NB4 (cell line): ENCODE measurements at regions not wholly inside any gene's neighbourhood (a gene's known extent, or its start where the extent isn't known, plus 50 kb on each side); places are given as distances from the start of the nearest gene placed in this dataset.

Experiments
- DNase-seq: peaks from one replicate; pipeline ENCODE4 v3.0.0; 2010; ENCODE audit warnings: low read depth
- H3K4me3 ChIP-seq: one replicate; pipeline ENCODE4 v1.5.1; 2011; ENCODE audit warnings: mild to moderate bottlenecking, low read depth, low read length, moderate library complexity
- MYC ChIP-seq: IDR thresholded peaks from 2 replicates; pipeline ENCODE4 v1.6.1; 2011; ENCODE audit warnings: low read depth, low read length
- POLR2A ChIP-seq: IDR thresholded peaks from 2 replicates; pipeline ENCODE4 v1.6.1; 2011; ENCODE audit warnings: mild to moderate bottlenecking; ENCODE audit not compliant: insufficient read length; ENCODE audit errors: extremely low read depth
- TF ChIP-seq, protein P1 (sequence below): IDR thresholded peaks from 2 replicates; pipeline ENCODE4 v1.6.1; 2011; ENCODE audit warnings: low read depth, low read length
- TF ChIP-seq, protein P2 (sequence below): IDR thresholded peaks from one replicate; pipeline ENCODE4 v1.5.1; 2012; ENCODE audit warnings: low read depth, low read length

DNA sequence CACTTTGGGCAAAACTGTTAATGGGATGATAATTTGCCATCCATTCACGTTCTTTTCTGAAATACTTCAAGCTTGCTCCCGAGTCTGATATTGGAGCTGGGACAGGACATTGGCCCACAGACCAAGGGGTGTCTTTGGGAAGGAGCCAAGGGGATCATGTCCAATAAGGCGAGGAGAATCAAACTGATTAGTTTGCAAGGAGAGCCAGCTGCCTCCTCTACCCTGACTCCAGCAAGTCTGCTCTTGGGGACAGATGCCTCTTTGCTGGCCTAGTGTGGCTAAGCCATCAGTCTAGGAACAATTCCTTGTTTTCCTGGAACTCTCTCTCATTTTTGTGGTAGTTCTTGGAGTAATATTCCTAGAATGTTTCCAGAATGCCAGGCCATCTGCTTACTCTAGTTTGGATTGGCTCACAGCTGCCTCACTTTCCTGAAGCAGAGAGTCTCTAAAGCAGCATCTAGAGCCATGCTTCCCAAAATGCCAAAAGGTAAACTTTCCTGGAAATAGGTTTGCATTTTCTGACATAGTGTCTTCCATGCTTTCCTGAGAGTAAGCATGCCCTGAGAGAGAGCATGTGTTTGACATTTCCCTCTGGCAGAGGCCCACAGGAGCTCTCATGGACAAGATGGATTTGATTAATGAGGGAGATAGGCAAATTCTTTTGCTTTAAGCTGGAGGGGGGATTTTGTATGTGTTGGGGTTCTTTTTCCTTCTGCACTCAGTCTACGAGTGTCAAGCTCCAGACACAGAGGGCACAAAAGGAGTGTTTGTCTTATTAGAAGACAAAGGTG lies 145.6 kb downstream of the GDAP2 start:
- TF ChIP-seq, protein P1, sequence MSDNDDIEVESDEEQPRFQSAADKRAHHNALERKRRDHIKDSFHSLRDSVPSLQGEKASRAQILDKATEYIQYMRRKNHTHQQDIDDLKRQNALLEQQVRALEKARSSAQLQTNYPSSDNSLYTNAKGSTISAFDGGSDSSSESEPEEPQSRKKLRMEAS = no peak
- TF ChIP-seq MYC (no peak), POLR2A (no peak)
- TF ChIP-seq, protein P2, sequence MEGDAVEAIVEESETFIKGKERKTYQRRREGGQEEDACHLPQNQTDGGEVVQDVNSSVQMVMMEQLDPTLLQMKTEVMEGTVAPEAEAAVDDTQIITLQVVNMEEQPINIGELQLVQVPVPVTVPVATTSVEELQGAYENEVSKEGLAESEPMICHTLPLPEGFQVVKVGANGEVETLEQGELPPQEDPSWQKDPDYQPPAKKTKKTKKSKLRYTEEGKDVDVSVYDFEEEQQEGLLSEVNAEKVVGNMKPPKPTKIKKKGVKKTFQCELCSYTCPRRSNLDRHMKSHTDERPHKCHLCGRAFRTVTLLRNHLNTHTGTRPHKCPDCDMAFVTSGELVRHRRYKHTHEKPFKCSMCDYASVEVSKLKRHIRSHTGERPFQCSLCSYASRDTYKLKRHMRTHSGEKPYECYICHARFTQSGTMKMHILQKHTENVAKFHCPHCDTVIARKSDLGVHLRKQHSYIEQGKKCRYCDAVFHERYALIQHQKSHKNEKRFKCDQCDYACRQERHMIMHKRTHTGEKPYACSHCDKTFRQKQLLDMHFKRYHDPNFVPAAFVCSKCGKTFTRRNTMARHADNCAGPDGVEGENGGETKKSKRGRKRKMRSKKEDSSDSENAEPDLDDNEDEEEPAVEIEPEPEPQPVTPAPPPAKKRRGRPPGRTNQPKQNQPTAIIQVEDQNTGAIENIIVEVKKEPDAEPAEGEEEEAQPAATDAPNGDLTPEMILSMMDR = no peak
- no peak overlapping the region for H3K4me3 ChIP-seq
- no peak for DNase-seq

DNA sequence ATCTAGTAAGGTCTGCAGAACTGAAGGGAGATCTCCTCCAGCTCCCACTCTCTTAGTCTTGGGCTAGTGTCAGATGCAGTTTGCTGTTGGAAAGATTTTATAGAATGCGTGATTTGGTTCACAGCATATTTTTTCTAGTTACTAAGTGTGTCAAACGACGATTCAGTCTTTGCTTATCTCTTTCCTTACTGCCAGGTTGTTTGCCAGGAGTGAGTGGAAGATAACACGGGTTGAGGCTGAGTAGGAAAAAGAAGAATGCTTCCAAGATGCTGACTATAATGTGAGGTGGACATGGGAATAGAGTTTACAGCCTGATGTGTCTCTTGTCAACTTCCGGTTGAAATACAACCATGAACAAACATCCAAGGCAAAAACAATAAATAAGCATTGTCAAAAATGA lies 141.4 kb downstream of the GDAP2 start:
- DNase-seq = no peak
- TF ChIP-seq, protein P2 = no peak
- TF ChIP-seq, protein P1 = no peak
- no peak for TF ChIP-seq POLR2A
- no peak for TF ChIP-seq MYC
- H3K4me3 ChIP-seq = no peak overlapping the region

DNA sequence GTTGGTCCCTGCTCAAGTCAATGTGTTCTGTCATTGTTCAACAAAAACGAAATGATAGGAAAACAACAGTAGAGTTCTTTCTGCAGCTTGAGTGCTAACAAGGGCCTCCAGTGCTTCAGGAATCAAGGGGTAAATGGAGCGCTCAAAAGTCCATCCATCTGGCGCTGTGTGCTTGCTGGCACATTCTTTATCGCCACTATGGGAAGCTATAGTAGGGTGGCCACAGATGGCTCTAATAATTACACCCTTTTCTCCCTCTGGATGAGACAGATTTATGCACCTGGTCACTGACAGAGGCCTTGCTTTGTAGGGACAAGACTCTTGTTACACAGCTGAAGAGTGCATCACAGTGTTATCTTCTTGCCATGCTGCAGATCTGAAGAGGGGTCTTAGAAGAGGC lies 136.0 kb downstream of the GDAP2 start:
- TF ChIP-seq, protein P1 = no peak
- TF ChIP-seq, protein P2 = no peak
- no peak for TF ChIP-seq POLR2A
- TF ChIP-seq MYC = no peak
- no peak overlapping the region for H3K4me3 ChIP-seq
- no peak for DNase-seq

DNA sequence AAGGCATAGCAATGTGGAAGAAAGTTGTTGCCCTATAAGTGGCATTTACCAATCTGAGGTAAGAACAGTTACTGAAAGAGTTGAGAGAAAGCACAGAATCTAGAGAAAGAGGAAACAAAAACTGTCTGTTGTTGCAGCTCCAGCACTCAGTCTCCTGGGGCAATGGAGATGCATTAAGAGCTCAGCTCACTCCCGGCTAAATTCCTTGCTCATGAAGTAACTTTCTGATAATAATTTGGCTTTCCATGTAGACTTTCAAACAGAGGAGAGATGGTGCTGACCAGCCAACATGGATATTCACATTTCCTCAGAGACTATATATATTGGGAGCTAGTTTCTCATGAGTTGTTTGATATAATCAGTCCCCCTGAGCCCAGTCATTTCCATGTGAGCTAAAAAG lies 135.3 kb downstream of the GDAP2 start:
- no peak for DNase-seq
- H3K4me3 ChIP-seq = no peak overlapping the region
- TF ChIP-seq MYC (no peak), POLR2A (no peak)
- TF ChIP-seq, protein P1 = no peak
- TF ChIP-seq, protein P2 = no peak

DNA sequence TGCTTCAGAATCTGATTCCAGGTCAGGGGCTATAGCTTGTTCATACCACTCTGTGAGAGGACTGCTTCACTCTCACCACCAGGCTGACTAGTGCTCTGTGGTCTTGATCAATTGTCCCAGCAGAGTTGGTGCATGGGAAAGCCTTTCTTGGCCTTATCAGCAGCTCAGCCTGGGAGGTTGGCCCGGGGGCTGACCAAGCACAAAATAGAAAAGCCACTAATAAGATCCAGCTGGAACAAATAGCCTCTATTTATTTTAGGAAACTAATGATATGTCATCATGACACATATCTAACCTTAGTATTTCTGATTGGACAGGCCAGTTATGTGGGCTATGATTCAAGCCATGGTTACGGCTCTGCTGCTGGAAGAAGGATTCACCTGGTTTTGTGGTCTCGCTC lies 134.2 kb downstream of the GDAP2 start:
- no peak for TF ChIP-seq POLR2A
- TF ChIP-seq, protein P1 = no peak
- TF ChIP-seq, protein P2 = no peak
- TF ChIP-seq MYC = no peak
- no peak for DNase-seq
- H3K4me3 ChIP-seq = no peak overlapping the region
